ENCODE measurements at regions not wholly inside any gene's neighbourhood (a gene's known extent, or its start where the extent isn't known, plus 50 kb on each side); places are given as distances from the start of the nearest gene placed in this dataset.

DNA sequence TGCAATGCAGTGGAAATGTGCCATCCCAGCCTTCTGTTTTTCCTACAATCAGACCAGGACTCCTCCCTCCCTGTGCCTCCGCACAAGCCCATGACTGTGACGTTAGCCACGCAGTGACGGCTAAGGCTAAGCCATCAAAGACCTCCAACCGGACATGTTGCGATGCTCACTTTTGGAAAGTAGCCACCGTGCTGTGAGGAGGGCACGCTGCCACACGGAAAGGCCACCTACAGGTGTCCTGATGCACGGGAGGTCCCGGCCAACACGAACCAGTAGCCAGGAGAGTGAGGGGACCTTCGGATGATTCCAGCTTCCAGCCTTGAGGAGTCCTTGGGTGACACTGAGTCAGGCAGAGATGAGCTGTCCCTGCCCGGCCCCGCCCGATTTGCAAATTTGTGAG is 53.9 kb downstream of the FOXL1 start:
- DNase-seq = no peak

GRCh38 chr16:86632944-86633343 is 54.6 kb downstream of the FOXL1 start:
- no peak for DNase-seq

- no peak for DNase-seq
Observed at GRCh38 chr16:86634292-86634691, 55.9 kb downstream of the FOXL1 start.

DNA sequence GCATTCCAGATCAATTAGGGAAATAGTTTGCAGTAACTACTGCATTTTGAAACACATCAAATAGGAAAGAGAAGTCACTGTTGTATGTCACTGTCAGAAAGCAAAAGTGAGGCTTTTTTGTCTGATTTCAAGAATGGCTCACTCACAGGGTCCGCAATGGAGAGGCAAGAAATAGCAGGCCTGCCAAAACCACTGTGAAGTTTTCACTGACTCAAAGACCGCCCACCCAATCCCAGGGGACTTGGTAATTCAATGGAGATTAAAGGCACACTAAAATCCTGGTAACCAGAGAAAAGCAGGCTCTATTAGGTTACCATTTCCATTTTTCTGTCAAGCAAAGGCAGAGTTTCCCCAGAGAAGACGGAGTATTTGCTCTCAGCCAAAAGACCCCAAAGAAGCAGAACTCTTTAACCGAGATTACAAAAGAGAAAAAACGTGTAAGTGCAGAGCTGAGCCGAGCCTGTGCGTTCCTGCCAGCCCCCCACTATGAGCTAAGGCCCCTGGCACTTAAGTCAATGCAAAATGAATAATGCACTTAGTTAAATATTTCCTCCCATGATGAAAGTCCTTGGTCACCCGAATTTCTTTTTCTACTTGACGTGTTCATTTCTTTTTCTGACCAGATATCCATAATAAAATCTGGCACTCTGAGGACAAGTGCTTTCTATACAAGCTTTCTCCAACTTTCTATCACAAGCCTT is 57.0 kb downstream of the FOXL1 start:
- DNase-seq = no peak

GRCh38 chr16:86635926-86636325 is 57.6 kb downstream of the FOXL1 start:
- DNase-seq = no peak

DNA sequence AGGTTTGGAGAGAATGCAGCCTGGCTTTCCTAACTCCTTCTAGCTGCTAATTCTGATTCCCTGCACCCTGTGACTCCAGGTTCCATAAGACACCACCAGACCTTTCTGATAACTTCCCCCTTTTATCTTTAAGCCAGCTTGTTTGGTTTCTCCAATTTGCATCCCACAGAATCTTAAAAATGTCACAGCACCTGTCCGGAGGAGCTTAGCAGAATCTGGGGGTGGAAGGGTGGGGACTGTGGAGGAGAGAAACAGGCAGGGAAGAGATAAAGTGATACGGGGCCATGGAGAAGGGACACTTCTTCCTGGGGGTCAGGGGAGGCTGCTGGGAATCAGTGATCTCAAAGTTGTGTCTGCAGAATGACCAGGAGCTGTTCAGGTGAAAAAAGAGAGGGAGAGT is 59.4 kb downstream of the FOXL1 start:
- DNase-seq = no peak

GRCh38 chr16:86638642-86639041 is 60.3 kb downstream of the FOXL1 start:
- no peak for DNase-seq

GRCh38 chr16:86639354-86639753 is 61.0 kb downstream of the FOXL1 start:
- DNase-seq = no peak

DNA sequence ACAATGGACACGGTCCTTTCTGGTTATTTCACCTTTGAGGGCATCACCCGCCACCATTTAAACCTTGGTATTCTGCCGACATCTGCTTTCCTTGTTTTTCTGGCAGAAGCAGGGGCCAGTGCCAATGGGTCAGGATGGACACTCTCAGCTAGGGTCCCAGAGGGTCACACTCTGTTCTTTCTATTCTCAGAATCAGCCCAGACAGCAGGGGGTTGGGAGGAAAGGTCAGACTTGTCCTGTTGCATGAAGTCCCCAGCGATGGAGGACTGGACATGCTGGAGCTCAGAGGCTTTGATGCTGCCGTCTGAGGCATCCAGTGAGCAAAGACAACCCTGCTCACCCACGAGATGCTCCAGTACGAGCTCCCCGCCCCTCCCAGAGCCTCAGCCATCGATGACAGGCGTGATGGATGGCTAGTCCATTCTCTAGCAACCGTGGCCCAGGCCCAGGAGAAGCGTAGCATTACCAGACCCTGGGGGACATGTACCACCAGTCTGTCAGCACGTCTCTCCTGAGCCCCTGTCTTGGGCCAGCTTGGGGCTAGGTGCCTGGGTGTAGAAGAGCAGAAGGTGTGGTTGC is 62.0 kb downstream of the FOXL1 start:
- no peak for DNase-seq

DNA sequence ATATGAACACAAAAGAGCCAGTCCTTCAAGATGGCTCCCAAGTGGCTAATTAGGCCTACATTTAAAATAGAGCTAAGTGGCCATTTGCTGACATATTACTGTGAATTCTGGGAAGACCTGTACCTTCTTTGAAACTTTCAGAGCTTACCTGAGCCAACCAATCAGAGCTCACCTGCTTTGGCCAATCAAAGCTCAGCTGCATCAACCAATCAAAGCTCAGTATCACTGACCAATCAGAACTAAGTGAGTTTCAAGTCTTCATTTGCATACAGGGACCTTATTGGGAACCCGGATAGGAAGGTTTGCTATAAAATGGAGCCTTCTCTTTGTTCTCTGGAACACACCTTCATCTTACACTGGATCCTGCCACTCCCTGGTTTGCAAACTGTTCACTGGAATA is 63.7 kb downstream of the FOXL1 start:
- DNase-seq = no peak

DNA sequence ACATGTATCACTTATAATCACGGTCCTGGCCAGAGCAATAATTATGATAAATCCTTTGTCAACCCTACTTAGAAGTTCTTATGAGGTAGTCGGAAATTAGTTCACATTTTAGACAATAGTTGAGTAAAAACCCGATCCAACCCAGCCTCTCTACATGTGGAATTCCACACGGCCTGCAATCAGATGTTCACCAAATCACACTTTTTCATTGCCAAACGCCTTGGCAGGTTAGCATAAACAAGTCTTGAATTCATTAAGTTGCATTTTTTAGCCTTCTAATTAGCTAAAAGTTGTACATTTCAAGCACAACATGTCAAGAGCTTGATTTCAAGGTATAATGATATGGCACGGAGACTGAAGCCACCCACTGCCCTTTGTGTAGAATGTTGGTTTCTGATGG is 65.3 kb downstream of the FOXL1 start:
- no peak for DNase-seq

DNA sequence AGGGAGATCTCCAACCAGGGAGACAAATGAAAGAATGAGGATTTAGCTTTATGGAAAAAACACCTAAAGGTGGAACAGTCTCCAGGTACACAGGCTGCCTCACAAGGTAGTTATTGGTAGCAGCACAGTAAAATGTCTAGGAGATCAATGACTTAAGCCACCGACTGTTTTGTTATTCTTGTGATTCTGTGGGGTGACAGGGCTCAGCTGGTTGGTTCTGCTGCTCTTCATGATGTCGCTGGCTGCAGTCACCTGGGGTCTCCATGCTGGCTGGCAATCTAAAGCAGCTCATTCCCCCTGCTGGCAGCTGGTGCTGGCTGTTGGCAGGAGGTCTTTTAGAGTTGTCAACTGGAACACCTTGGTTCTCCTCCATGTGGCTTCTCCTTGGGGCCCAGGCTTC is 69.2 kb downstream of the FOXL1 start:
- no peak for DNase-seq

- DNase-seq = no peak
Observed at GRCh38 chr16:86649875-86650274, 71.5 kb downstream of the FOXL1 start.

GRCh38 chr16:86651013-86651627 is 72.8 kb downstream of the FOXL1 start:
- DNase-seq = no peak

DNA sequence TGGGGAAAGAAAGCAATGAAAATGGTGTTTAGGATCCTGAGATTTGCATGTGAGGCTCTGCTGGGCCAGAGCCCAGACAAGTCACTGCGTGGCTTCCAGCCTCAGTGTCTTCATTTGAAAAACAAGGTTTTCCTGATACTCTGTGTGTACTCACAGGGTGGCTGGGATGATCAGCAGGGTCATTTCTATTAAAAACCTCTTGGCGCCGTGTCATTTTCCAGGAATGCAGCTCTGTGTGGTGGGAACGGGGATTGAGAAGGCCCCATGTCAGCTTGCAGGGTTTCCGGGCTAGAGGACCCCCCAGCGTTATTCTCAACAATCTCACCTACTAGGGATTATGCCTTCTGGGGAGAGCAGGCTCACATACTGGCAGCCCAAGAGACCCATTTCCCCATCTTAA is 73.5 kb downstream of the FOXL1 start:
- no peak for DNase-seq

- DNase-seq = no peak
Observed at GRCh38 chr16:86653285-86654006, 75.1 kb downstream of the FOXL1 start.

GRCh38 chr16:86657972-86658371 is 79.6 kb downstream of the FOXL1 start:
- no peak for DNase-seq

DNA sequence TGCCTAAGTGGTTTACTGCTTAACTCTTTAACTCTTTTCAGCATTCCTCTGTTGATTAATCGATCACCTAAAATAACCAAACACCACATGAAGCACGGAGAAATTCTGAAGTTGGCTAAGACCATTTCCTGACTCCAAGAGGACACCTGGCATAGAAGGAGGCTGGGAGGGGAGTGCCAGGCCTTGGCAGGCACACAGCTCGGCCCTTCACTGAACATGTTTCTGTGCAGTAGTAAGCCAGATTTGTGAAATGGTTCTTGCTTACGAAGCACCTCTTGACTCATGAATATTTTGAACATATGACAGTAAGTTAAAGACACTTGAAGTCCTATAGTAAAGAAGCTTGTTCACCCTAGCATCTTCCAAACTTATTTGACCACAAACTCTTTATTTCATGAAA is 82.3 kb downstream of the FOXL1 start:
- no peak for DNase-seq

DNA sequence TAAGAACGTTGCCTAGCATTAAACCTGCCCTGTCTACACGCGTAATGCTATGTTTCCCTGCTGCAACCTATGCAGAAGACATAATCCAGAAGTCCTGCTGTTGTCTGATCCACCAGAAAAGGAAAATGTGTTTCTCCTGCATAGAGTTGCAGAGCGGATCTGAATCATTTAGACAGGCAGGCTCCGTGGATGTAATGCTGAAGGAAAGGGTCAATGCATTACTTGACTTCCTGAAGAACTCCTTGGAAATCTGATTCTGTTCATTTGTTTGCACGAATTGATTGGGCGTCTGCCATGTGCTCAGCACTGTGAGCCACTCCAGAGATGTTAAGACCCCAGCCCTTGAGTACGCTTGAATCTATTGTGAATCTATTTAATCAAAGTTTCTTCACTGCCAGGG is 83.4 kb downstream of the FOXL1 start:
- DNase-seq = no peak

- no peak for DNase-seq
Observed at GRCh38 chr16:86662195-86662594, 83.8 kb downstream of the FOXL1 start.

DNA sequence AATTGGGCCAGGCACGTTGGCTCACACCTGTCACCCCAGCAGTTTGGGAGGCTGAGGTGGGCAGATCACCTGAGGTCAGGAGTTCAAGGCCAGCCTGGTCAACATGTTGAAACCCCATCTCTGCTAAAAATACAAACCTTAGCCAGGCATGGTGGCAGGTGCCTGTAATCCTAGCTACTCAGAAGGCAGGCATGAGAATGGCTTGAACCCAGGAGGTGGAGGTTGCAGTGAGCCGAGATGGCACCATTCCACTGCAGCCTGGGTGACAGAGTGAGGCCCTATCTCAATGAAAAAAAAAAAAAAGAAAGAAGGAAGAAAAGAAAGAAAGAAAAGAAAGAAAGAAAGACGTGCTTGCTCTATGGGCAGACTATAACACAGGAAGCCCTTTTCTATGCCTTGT is 84.4 kb downstream of the FOXL1 start:
- DNase-seq = no peak

DNA sequence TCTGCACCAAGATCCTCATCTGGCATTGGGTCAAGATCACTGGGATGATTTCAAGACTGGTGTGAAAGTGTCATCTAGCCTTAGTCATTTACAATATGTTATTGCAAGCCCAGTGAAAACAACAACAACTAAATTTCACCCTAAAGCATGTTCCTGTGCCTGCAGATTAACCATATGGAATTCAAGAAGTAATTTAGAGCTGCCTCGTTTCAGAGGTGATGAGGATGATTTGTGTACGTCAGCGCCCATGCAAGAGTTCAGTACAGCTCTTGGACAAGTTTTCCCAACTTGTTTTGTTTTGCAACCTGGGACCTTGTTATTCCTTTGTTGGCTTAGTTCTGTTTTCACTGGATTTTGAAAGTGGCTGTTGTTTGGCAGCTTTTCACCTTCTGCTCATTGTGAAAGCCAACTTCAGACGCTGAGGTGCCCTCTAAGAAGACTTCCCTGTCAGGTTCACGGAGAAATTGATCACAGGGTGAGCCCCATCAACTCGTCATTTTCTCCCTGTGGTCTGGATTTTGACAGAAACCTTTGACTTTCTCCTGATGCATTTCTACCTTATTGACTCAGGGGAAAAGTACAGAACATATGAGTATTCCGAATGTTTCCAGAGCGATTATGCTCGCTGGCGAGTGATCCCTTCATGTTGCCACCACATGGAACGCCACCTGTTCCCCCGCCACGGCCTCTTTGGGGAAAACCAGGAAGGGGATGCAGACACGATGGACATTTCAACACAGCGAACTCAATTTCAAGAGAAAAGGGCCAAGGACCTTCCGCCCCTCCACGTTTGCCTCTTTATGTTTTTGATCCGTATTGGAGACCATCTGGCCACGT is 85.6 kb downstream of the FOXL1 start:
- DNase-seq = peak in 1 of 2 donors; percentile 7
